HepG2 (cell line): ENCODE measurements at regions not wholly inside any gene's neighbourhood (a gene's known extent, or its start where the extent isn't known, plus 50 kb on each side); places are given as distances from the start of the nearest gene placed in this dataset.

ENCODE experiments used
- ARNT ChIP-seq: fragments of 450-650 bp; IDR thresholded peaks from 2 replicates; pipeline ENCODE4 v1.6.1; 2017
- ATF1 ChIP-seq: IDR thresholded peaks from 2 replicates; pipeline ENCODE4 v1.6.1; 2016; ENCODE audit warnings: mild to moderate bottlenecking, control low read depth
- CTCF ChIP-seq: sonication (generic); formaldehyde crosslinking; IDR thresholded peaks from 2 replicates; pipeline ENCODE4 v1.5.0; 2020; ENCODE audit warnings: mild to moderate bottlenecking, missing genetic modification reagents, moderate library complexity
- FOSL2 ChIP-seq: sonication (generic); formaldehyde crosslinking; IDR thresholded peaks from 2 replicates; pipeline ENCODE4 v1.4.0; 2020; ENCODE audit warnings: missing genetic modification reagents
- HNF4G ChIP-seq, 2 experiments: sonication (generic) in 1 of 2; formaldehyde crosslinking in 1 of 2; IDR thresholded peaks; 2 replicates each; pipeline versions ENCODE4 v1.4.0 to v1.6.1; 2011 to 2020; ENCODE audit warnings: borderline replicate concordance in 2 of 2, low read depth in 2 of 2, mild to moderate bottlenecking in 2 of 2, low read length in 1 of 2, missing genetic modification reagents in 1 of 2, moderate library complexity in 1 of 2
- REXO4 ChIP-seq: sonication (generic); formaldehyde crosslinking; IDR thresholded peaks from 2 replicates; pipeline ENCODE4 v1.8.0; 2022; ENCODE audit warnings: missing genetic modification reagents, mild to moderate bottlenecking, borderline replicate concordance
- ZFP36 ChIP-seq: fragments of 150-350 bp; IDR thresholded peaks from 2 replicates; pipeline ENCODE4 v1.6.1; 2018; ENCODE audit warnings: borderline replicate concordance, low read length, low read depth; ENCODE audit not compliant: partially characterized antibody
- ZNF260 ChIP-seq: sonication (generic); formaldehyde crosslinking; IDR thresholded peaks from 2 replicates; pipeline ENCODE4 v1.4.0; 2020; ENCODE audit warnings: missing genetic modification reagents, low read depth, mild to moderate bottlenecking, borderline replicate concordance
- ZNF274 ChIP-seq: sonication (generic); formaldehyde crosslinking; IDR thresholded peaks from 2 replicates; pipeline ENCODE4 v1.5.1; 2020; ENCODE audit warnings: mild to moderate bottlenecking, missing genetic modification reagents
- TF ChIP-seq, protein P1 (sequence below): sonication (generic); formaldehyde crosslinking; IDR thresholded peaks from 2 replicates; pipeline ENCODE4 v1.4.0; 2020; ENCODE audit warnings: mild to moderate bottlenecking, missing genetic modification reagents

DNA sequence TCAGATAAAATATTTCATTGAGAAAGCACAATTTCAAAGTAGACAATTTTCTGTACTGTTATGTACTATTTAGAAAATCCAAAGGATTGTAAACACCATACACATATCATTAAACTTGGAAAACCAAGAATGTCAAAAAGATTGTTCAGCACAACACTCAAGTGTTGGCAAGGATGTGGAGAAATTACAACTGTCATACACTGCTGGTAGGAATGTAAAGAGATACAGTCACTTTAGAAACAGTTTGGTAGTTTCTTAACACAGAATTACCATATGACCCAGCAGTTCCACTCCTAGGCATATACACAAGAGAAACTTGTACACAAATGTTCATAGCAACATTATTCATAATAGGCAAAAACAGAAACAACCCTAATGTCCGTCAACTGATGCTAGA is 71.2 kb downstream of the OR2K2 start:
- TF ChIP-seq CTCF (CRISPR knock-in tag) (no peak), ZFP36 (no peak), ARNT (no peak), FOSL2 (CRISPR knock-in tag) (no peak), ZNF260 (no peak), ZNF274 (CRISPR knock-in tag) (no peak), HNF4G (IDR thresholded peaks at IDR 0.05; ENCODE audit: borderline replicate concordance, low read depth, low read length) (no peak), HNF4G (CRISPR knock-in tag; IDR thresholded peaks at IDR 0.05; ENCODE audit: borderline replicate concordance, low read depth) (no peak), ATF1 (CRISPR knock-in tag) (no peak), REXO4 (CRISPR knock-in tag) (no peak)
- TF ChIP-seq, protein P1, sequence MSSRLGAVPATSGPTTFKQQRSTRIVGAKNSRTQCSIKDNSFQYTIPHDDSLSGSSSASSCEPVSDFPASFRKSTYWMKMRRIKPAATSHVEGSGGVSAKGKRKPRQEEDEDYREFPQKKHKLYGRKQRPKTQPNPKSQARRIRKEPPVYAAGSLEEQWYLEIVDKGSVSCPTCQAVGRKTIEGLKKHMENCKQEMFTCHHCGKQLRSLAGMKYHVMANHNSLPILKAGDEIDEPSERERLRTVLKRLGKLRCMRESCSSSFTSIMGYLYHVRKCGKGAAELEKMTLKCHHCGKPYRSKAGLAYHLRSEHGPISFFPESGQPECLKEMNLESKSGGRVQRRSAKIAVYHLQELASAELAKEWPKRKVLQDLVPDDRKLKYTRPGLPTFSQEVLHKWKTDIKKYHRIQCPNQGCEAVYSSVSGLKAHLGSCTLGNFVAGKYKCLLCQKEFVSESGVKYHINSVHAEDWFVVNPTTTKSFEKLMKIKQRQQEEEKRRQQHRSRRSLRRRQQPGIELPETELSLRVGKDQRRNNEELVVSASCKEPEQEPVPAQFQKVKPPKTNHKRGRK (CRISPR knock-in tag): no peak
